ENCODE measurements at regions not wholly inside any gene's neighbourhood (a gene's known extent, or its start where the extent isn't known, plus 50 kb on each side); places are given as distances from the start of the nearest gene placed in this dataset.

DNA sequence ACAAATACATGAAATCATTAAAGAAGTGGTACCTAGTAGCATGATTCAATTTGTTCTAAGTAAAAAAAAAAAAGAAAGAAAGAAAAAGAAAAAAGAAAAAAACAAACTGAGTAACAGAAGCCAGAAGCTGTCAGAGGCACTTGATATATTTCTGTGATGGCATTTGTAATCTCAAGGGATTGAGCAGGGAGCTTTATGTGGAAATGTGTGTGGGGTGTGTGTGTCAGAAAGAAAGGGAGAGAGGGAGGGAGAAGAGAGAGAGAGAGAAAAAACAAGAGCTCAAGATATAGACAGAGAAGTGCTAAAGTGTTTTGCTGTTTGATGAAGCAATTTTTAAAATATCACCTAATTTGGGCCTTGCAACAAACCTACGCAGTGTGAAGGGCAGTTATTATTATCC, 357.6 kb upstream of the PCDH15 start:
- DNase-seq: no peak

DNA sequence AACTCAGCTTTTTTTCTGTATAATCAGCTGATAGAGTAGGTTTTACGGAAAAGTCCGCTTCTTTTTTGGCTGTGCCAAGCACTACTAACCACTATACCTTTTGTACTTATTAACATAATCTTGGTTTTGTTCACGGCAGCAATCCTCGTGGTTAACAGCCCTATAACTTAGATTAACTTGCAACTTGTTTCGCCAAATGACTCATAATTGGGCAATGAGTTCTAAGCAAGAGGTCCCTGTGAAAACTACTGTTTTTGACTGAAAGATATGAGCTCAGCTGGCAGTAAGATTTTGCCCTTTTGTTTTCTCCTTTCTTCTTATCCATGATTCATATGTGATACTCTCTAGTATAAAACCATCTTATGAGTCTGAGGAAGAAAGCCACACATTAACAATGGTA, 345.0 kb upstream of the PCDH15 start:
- no peak for DNase-seq

- no peak for DNase-seq
These were observed 343.0 kb upstream of the PCDH15 start for GRCh38 chr10:55144001-55144400.

DNA sequence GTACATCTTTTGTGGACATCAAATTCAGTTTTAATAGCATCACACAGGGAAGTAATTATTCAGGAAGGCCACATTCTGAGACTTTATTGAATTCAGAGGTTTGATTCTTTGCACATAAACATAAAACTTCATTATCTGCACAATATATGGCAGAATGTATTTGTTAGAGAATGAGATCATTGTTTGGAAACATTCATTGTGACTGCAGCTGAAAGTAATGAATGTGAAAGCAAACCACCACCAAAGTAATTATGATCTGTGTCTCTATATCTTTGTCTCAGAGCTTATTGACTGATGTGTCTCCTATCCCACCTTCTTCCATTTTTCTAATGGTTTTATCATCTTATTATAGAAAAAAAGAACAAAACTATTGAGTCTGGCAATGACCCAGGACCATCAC, 340.9 kb upstream of the PCDH15 start:
- DNase-seq: no peak

DNA sequence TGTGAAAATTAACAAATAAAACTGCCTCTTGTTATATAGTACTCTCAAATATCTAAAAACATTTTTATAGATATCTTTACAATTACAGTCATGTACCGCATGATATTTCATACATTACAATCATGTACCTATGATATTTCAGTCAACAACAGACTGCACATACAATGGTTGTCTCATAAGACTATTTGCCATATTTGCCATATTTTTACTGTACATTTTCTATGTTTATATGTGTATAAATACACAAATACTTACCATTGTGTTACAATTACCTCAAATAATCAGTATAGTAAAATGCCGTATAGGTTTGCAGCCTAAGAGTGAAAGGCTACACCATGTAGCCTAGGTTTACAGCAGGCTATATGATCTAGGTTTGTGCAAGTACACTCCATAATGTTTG, 336.0 kb upstream of the PCDH15 start:
- no peak for DNase-seq

- DNase-seq: no peak
These were observed 303.7 kb upstream of the PCDH15 start for GRCh38 chr10:55104738-55105137.

GRCh38 chr10:55098452-55098851, 297.4 kb upstream of the PCDH15 start:
- DNase-seq: no peak

GRCh38 chr10:55091691-55092328, 290.8 kb upstream of the PCDH15 start:
- DNase-seq: no peak

DNA sequence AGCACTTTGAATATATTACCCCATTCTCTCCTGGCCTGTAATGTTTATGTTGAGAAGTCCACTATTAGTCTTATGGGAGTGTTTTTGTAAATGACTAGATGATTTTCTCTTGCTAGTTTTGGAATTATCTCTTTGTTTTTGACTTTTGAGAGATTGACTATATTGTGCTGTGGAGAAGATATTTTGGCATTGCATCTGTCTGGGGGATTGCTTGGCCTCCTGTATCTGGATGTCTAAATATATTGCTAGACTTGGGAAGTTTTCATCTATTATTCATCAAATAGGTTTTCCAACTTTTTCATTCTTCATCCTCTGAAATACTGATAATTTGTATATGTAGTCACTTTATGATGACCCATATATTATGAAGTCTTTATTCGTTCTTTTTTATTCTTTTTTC, 277.1 kb upstream of the PCDH15 start:
- no peak for DNase-seq

GRCh38 chr10:55065185-55065584, 264.2 kb upstream of the PCDH15 start:
- no peak for DNase-seq

GRCh38 chr10:55063811-55064210, 262.8 kb upstream of the PCDH15 start:
- no peak for DNase-seq

GRCh38 chr10:55062349-55062748, 261.3 kb upstream of the PCDH15 start:
- no peak for DNase-seq

- DNase-seq: no peak
These were observed 257.8 kb upstream of the PCDH15 start for GRCh38 chr10:55058800-55059199.

DNA sequence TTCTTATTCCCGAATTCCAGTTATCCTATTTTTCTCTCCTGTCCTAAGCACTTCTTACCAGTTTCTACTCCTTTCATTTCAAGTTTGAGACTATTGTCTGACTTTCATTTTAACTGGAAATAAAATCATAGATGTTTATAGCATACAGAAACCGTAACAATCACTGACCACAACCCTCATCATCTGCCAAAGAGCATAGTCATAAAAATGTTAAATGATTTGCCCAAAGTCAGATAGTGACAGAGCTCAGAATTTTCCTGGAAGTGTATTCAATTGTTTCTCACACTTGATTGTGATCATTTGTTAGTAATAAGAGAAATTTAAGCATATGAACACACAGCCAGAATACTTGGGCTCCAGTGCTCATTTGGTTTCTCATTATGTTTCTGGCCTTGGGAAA, 250.5 kb upstream of the PCDH15 start:
- DNase-seq: no peak

GRCh38 chr10:55048830-55049498, 247.9 kb upstream of the PCDH15 start:
- no peak for DNase-seq

GRCh38 chr10:55043540-55043939, 242.5 kb upstream of the PCDH15 start:
- no peak for DNase-seq

GRCh38 chr10:55033061-55033460, 232.0 kb upstream of the PCDH15 start:
- DNase-seq: no peak

- DNase-seq: no peak
These were observed 223.7 kb upstream of the PCDH15 start for GRCh38 chr10:55024713-55025112.

DNA sequence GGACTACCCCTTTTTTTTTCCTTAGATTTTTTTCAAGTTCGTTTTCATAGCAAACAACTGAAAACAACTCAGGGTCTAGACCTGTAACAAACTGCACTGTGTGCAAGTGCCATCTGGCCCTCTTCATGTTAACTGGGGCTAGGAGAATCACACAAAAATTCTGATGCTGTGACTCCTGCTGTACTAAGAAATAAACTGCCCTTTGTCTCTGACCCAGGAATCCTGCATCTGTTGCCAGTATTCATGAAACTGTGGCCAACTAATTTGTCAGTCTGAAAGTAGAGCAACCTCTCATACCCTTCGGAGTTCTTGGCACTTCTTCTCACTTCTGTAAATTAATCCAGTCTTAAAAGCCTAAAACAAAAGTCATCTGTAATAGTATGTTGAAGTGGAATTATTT, 218.4 kb upstream of the PCDH15 start:
- DNase-seq: no peak

- DNase-seq: no peak
These were observed 212.3 kb upstream of the PCDH15 start for GRCh38 chr10:55013318-55013717.

DNA sequence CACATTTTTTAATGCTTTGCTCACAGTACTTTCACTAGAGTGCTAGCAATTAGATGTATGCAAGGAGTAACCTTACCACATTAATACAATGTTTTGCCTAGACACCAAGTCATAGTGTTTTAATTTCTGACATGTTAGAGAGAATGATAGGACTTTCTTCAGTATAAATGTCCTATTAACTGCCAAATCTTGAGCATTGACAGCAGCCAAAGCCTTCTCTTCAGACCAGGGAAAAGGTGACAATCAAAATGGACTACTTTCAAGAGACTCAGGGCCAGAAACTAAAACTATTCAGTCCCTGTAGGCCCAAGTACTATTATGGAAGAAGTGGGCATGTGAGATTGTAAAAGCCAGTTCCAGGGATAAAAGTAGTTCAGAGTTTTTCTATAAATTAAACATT, 201.4 kb upstream of the PCDH15 start:
- DNase-seq: no peak

GRCh38 chr10:55001422-55001821, 200.4 kb upstream of the PCDH15 start:
- DNase-seq: no peak

GRCh38 chr10:54993148-54993547, 192.1 kb upstream of the PCDH15 start:
- no peak for DNase-seq

DNA sequence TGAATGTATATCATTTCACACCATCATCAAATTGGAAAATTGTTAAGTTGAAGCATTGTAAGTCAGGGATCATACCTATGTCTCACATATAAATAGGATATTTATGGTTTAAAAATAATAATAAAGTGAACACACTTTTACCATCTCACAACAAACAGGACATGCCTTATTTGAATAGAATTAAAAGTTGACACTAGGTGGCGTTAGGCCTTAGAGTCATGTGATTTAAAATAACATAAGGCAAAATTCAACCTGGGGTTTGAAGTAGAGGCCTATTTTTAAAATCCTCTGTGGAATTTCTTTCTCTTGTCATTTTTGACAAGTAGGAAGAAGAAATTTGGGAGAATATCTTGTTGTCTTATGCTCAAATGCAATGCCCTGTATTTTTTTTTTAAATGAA, 184.7 kb upstream of the PCDH15 start:
- no peak for DNase-seq

DNA sequence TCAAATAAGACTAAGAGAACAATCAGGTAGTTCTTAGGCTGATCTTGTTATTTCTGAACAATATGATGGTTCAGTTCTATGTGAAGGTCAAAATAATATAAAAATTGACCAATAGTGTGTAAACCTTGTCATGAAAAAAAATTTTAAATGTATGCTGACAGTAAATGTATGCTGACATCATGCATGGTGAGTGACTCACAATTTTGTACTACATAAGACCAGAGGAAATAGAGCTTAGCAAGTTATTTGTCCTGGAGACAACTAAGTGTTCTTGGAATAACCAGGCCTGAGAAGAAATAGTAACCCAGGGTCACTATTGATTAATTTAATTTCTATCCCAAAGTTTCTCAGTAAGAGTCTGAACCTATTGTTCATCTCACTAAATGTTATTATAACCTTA, 182.2 kb upstream of the PCDH15 start:
- DNase-seq: no peak
